ENCODE measurements at regions not wholly inside any gene's neighbourhood (a gene's known extent, or its start where the extent isn't known, plus 50 kb on each side); places are given as distances from the start of the nearest gene placed in this dataset.
"Not testable (repeated sequence)": the region's sequence is repeated elsewhere in the genome, so short reads cannot be mapped to it uniquely, and the experiment has no call there.

DNA sequence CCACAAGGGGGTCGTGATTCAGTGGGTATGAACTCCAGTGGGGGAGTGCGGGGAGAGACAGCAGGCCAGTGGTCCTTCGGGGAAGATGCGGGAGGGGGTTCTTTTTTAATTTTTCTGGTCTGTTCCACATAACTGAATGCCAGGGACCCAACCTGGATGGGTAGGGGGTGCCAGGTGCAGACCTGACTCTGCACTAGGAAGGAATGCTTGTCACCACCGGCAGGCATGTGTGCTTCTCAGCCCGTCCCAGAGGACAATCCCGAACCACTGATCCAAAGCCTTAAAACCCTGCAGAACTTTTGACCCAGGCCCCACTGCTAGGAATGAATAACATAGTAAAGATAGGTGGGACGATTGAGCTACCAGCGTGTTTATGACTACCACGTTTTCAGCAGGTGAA, 72.0 kb downstream of the DIO3 start:
- DNase-seq (ENCODE audit: low spot score), result no peak
- intact Hi-C loops (cut with DNase I), result no loop called here

DNA sequence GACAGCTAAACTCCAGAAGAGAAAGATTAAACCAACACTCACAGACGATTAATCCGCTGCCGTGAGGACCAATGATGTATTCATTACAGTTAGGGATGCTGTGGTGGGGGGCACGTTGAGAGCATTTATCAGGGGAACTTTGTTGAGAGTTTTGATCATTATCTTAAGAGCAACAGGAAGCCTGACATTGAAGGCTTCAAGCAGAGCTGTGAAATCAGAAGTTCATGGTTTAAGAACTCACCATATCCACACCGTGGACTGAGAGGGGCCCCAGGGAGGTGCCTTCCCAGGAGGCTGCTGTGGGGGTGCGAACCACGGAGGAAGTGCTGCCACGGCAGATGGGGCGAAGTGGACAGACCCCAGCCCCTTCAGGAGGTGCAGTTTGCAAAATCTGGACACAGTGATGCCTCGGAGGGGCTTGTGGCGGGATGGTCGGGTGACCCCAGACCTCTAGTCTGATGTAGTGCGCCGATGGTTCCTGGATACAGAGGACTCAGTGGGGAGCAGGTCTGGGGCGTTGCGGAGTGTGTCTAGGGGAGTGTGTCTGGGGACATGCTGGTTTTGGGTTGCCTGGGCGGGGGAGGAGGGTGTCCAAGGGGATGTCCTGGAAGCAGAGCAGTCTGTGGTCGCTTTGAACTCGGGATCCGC, 73.0 kb downstream of the DIO3 start:
- peak; percentile 73 for DNase-seq (ENCODE audit: low spot score)
- intact Hi-C loops (cut with DNase I), result no loop called here

DNA sequence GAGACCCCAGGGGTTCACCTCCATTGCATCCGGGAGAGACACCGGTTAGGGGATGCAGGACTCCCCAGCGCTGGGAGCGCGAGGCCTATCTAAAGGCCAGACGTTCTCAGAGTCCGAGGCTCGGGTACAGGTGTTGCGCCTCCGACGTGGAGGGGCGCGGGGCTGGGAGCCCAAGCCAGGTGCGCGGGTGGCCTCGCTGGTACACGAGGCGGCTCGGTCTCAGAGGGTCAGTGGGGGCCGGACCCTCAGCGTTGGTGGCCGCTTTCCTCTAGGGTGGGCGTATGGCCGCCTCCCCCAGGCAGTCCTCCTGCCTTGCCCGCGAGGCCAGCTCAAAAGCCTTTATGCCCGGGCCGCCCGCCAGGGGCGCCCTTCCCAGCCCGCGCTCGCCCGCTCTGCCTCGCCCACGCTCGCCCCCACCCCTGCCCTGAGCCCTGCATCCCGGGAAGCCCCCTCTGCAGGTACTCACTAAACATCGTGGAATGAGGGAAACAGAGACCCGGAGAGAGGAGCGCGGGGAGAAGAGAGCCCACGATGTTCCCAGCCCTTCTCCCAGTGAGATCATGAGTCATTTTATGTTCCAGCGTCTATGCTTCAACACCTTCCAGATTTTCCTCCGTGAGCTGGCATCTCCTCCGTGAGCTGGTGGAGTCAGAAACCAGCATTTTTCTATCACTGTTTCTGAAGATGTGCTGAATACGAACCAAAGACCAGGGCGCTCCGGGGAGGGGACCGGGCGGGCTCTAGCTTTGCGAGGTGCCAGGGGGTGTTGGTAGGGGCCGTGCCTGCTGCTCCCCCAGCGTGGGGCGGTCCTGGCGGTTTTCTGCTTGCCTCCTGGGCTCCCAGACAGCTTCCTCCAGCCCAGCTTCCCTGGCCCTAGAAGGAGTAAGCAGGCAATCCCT, 73.8 kb downstream of the DIO3 start:
- no peak for DNase-seq (ENCODE audit: low spot score)
- intact Hi-C loops (cut with DNase I), result no loop called here

DNA sequence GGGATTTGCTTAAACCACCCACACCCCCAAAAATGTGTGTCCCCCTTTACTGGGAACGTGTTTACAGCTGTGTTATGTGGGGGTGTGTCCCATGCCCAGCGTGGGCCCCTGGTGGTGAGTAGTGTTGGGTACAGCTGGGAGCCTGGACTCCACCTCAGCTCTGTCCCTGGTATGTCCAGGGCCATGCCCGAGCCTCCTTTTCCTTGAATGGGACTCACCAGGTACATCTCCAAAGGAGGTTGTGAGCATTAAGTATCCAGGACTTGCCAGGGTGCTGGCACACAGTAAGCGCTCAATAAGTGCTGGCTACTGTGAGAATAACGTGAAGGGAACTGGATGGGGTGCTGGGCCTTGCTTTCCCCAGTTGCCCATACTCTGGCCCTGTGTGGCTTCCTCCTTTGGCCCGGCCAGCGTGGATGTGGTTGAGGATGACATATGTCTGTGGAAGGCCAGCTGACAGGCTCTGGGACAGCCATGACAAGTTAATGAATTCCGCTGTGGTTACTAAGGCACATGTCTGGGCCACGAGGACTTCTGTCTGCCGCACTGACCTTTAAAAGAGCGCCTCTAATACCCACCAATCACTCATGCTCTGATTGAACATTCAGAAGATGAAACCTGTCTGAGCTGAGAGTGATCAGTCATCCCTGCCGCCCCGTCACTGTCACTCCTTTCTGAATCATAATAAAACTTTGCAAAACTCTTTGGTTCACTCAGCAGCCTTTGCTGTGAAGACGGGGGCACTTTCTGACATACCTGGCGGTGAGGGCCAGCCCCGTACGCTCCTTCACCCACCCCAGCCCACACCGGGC, 74.7 kb downstream of the DIO3 start:
- DNase-seq (ENCODE audit: low spot score), result no peak
- intact Hi-C loops (cut with DNase I), result no loop called here

DNA sequence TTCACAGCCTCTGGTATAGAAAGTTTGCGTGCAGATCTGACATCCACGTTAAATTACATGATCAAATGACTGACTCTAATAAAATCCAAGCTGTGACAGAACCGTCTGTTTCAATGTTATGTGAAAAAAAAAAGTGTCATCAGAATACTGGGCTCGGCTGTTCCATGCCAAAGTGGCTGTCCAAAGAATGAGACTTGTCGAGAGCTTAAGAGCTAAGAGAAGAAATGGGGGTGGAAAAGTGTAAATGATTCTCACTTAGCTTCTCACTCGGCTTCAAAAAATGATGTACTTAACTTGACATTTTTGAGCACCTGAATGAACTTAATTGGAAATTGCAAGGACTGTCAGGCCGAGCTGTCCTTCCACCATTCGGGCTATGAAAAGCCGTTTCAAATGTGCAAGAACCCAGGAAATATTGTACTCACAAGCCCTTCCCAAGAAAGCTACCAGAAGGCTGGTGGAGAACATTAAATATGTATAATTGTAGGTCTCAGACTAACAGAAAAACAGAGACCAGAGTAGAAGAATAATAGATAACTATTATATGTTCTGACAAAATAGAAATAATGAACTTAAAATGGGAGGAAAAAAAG, 78.0 kb downstream of the DIO3 start:
- DNase-seq (ENCODE audit: low spot score), result no peak
- intact Hi-C loops (cut with DNase I), result no loop called here

DNA sequence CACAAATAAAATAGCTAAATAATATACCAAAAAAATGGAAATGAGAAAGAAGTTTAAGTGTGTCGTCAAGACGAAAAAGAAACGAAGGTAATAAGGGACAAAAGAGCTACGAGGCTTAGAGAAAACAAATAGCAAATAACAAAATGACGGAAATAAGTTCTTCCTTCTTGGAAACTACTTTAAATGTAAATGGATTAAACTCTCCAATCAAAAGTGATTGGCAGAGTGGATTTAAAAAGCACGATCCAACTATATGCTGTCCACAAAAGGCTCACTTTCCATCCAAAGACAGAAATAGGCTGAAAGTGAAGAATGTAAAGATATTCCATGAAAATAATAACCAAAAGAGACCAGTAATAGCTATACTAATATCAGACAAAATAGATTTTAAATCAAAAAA, 82.4 kb downstream of the DIO3 start:
- DNase-seq (ENCODE audit: low spot score), result no peak
- intact Hi-C loops (cut with DNase I), result no loop called here

DNA sequence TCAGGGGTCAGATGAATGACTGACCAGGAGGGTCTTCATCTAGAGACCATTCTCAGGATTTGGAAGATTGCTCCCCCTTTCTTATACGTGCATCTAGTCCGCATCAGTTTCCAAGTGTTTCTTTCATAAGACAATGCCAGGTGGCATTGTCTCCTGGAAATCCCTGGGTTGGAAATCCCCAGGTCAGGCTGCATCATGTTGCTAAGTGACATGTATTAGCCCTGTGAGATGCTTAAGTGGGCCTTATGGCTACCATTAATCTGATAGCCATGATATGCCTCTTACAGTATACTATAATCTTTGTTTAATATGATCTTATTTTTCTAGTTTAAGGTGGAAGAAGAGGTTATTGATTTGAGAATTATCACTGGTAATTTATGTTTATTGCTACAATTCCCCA, 92.8 kb downstream of the DIO3 start:
- DNase-seq (ENCODE audit: low spot score), result no peak

DNA sequence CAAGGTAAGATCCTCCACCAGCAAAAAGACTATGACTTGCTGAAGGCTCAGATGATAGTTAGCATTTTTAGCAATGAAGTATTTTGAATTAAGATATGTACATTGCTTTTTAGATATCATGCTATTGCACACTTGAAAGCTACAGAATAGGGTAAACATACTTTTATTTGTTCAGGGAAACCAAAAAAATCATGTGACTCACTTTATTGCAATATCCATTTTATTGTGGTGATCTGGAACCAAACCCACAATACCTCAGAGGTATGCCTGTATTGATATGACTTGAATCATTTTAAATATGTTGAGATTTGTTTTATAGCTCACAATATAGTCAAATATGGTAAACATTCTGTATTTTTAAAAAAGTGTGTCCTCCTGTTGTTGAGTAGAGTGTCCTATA, 96.1 kb downstream of the DIO3 start:
- intact Hi-C loops (cut with DNase I), result no loop called here
- no peak for DNase-seq (ENCODE audit: low spot score)

More for the DNA sequence above, 92.8 kb downstream of the DIO3 start:
- intact Hi-C loops (cut with DNase I), result no loop called here

DNA sequence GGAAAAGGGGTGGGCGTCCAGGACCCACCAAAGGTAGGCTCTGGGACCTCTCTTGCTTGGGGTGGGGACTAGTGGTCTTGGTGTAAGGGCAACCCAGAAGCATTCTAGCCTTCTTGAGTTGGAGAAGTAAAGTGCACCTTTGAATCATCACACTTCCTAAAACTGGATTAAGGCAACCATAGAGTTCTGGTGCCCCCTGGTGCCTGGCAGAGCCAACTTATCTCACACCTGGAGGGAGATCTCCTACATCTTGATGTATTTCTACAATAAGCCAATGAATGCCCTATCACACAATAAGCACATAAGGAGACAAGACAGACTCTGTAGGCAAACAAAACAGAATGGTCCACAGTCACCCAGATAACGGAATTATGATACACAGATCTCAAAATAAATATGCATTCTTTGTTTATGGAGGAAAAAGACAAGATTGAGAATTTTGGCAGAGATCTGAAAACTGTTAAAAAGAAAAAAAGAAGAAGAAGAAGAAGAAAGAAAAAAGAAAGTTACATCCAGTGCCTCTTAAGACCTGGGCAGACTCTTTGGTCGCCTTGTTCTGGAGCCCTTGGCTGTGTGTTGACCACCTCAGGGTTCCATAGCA, 95.9 kb upstream of the PPP2R5C start:
- intact Hi-C loops (cut with DNase I), result no loop called here
- DNase-seq (ENCODE audit: low spot score), result no peak

DNA sequence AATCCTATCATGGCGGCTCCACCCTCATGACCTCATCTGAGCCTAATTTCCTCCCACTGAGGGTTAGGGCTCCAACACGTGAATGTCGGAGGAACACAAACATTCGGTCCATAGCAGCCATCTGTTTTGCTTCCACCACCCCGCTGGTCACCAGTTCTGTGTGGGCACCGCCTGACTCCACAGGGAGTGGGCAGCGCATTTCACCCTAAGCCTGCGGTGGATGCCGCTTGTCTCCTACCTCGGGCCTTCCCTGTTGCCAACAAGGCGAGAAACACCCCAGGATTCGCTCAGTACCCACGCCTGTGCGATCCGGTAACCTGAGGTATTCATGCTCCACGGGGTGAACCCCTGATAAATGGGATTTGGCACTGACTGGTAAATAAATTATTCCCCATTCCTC, 95.2 kb upstream of the PPP2R5C start:
- intact Hi-C loops (cut with DNase I), result no loop called here
- DNase-seq (ENCODE audit: low spot score), result no peak

DNA sequence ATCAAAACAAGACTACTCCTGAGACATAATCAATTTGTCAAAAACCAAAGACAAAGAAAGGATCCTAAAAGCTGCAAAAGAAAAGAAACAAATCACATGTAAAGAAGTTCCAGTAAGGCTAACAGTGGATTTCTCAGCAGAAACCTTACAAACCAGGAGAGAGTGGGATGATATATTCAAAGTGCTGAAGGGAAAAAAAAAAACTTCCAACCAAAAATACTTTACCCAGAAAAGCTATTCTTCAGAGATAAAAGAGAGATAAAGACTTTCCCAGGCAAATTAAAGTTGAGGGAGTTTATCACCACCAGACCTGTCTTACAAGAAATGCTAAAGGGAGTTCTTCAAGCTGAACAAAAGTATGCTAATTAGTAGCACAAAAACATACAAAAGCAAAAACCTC, 91.9 kb upstream of the PPP2R5C start:
- intact Hi-C loops (cut with DNase I), result no loop called here
- no peak for DNase-seq (ENCODE audit: low spot score)

DNA sequence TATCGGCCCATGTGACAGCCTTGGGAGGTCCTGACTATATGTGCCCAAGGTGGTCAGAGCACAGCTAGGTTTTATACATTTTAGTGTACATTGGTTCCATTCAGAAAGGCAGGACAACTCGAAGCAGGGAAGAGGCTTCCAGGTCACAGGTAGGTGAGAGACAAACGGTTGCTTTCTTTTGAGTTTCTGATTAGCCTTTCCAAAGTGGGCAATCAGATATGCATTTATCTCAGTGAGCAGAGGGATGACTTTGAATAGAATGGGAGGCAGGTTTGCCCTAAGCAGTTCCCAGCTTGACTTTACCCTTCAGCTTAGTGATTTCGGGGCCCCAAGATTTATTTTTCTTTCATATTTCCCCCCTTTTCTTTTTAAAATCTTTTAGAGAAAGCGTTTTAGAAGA, 87.6 kb upstream of the PPP2R5C start:
- no peak for DNase-seq (ENCODE audit: low spot score)
- intact Hi-C loops (cut with DNase I), result no loop called here

DNA sequence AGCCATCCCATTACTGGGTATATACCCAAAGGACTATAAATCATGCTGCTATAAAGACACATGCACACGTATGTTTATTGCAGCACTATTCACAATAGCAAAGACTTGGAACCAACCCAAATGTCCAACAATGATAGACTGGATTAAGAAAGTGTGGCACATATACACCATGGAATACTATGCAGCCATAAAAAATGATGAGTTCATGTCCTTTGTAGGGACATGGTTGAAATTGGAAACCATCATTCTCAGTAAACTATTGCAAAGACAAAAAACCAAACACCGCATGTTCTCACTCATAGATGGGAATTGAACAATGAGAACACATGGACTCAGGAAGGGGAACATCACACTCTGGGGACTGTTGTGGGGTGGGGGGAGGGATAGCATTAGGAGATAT, 85.7 kb upstream of the PPP2R5C start:
- intact Hi-C loops (cut with DNase I), result not testable (repeated sequence)

DNA sequence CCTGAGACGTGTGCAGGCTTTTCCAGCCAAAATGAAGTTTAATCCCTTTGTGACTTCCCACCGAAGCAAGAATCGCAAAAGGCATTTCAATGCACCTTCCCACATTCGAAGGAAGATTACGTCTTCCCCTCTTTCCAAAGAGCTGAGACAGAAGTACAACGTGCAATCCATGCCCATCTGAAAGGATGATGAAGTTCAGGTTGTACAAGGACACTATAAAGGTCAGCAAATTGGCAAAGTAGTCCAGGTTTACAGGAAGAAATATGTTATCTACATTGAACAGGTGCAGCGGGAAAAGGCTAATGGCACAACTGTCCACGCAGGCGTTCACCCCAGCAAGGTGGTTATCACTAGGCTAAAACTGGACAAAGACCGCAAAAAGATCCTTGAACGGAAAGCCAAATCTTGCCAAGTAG, 83.6 kb upstream of the PPP2R5C start:
- intact Hi-C loops (cut with DNase I), result not testable (repeated sequence)

More for the DNA sequence above, 85.7 kb upstream of the PPP2R5C start:
- not testable (repeated sequence) for DNase-seq (ENCODE audit: low spot score)

DNA sequence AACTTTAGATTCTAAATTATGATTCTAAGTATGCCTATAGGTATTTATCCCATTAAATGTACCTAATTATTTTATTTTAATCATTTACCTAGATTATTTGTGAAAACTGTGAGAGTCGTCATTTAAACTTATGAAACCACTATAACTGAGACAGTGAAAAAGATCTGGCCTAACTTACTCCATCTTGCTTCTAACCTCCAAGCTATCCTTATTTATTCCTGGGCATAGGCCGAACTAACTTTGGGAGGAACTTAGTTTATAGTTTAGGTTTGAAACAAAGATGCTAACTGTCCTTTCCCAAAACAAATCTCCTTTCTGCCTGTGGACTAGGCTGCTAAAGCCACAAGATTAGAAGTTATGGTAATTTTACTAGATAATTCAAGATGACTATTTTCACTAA, 79.7 kb upstream of the PPP2R5C start:
- DNase-seq (ENCODE audit: low spot score), result no peak
- intact Hi-C loops (cut with DNase I), result no loop called here

More for the DNA sequence above, 83.6 kb upstream of the PPP2R5C start:
- DNase-seq (ENCODE audit: low spot score), result not testable (repeated sequence)

DNA sequence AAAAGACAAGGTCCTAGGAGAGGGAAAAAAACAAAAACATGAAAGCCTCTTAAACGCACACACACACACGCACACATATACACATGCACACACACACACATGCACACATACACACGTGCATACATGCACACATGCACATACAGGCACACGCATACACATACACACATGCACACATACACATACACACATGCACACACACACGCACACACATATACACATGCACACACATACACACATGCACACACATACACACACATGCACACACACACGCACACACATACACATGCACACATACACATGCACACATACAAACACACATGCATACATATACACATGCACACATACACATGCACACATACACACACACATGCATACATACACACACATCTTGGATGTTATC, 78.1 kb upstream of the PPP2R5C start:
- intact Hi-C loops (cut with DNase I), result no loop called here
- DNase-seq (ENCODE audit: low spot score), result no peak

DNA sequence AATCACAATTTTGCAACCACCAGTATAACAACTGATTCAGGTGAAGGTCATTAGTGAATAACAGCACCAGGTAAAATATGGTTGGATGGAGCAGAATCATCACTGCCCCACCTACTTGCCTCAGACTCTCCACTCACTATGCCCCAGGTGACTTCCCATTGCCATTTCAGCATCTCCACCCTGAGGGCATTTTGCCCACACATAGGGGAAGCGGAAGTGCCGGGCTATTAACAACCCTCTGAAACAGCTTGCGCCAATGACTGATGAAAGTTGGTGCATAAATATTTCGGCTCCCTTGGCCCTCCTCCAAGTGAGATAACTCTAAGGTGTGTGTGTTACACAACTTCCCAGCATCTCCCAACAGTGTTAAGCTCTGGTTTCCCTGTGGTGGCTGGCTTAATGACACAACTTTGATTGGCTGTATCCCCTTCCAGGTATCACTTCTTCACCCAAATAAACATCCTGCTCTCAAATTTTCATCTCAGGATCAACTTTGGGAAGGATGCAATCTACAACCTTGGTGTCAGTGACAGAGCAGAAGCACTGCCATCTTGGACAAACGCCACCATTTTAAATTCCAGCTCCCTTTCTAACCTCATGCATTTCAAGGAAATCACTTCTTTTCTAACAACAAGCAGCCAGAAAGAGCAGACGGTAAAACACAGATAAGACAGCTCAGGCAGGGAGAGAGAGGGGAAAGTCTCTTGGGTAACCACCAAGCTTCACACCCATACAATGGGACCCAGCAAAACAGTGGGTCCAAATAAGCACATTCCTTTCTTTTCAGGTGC, 73.6 kb upstream of the PPP2R5C start:
- DNase-seq (ENCODE audit: low spot score), result no peak
- intact Hi-C loops (cut with DNase I), result no loop called here

DNA sequence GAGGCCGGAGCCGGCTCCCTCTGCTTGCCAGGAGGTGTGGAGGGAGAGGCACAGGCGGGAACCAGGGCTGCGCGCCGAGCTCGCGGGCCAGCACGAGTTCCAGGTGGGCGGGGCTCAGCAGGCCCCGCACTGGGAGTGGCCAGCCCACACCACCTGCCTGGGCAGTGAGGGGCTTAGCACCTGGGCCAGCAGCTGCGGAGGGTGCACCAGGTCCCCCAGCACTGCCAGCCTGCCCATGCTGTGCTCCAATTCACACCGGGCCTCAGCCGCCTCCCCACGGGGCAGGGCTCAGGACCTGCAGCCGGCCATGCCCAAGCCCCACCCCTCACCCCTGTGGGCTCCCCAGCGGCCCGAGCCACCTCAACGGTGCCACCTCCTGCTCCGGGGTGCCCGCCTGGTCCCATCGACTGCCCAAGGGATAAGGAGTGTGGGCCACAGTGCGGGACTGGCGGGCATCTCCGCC, 72.4 kb upstream of the PPP2R5C start:
- DNase-seq (ENCODE audit: low spot score), result no peak

More for the DNA sequence above, 72.4 kb upstream of the PPP2R5C start:
- intact Hi-C loops (cut with DNase I), result no loop called here
